ENCODE measurements at regions not wholly inside any gene's neighbourhood (a gene's known extent, or its start where the extent isn't known, plus 50 kb on each side); places are given as distances from the start of the nearest gene placed in this dataset.
"Not testable (repeated sequence)": the region's sequence is repeated elsewhere in the genome, so short reads cannot be mapped to it uniquely, and the experiment has no call there.

GRCh38 chr6:40661726-40662125 is 74.6 kb upstream of the LRFN2 start:
- no peak for DNase-seq
- no peaks in the 10 kb centered on the region for H3K27me3 Mint-ChIP-seq
- H3K4me3 ChIP-seq (ENCODE audit: low read depth, low read length): no peak overlapping the region
- H3K36me3 ChIP-seq (ENCODE audit: control insufficient read depth, insufficient read depth, low read length): no peaks in the 10 kb centered on the region
- peaks cover 16 to 28% of the 10 kb centered on the region in 2 experiments for H3K9me3 ChIP-seq (ENCODE audit: control insufficient read depth in 2 of 2, low read length in 2 of 2)
- no peak for ATAC-seq (ENCODE audit: low read depth in 2 of 2)
- no peaks in the 10 kb centered on the region for H3K27me3 ChIP-seq (ENCODE audit: control insufficient read depth, insufficient read depth, low read length)
- H3K27ac Mint-ChIP-seq: no peak overlapping the region
- H3K9me3 Mint-ChIP-seq: peaks cover 0 to 22% (median 8%) of the 10 kb centered on the region in 7 donors
- no peaks in the 10 kb centered on the region for H3K4me1 Mint-ChIP-seq
- no peaks in the 10 kb centered on the region for H3K4me1 ChIP-seq (ENCODE audit: control insufficient read depth, insufficient read depth, low read length, poor library complexity, severe bottlenecking)
- H3K27ac ChIP-seq (ENCODE audit: insufficient read depth, low read length, poor library complexity, severe bottlenecking): no peak overlapping the region
- H3K36me3 Mint-ChIP-seq: no peaks in the 10 kb centered on the region
- H3K4me3 Mint-ChIP-seq: no peak overlapping the region

GRCh38 chr6:40656772-40657171 is 69.6 kb upstream of the LRFN2 start:
- H3K4me3 ChIP-seq (ENCODE audit: low read depth, low read length); H3K9me3 Mint-ChIP-seq; H3K27ac ChIP-seq (ENCODE audit: insufficient read depth, low read length, poor library complexity, severe bottlenecking); ATAC-seq (ENCODE audit: low read depth in 2 of 2); H3K27ac Mint-ChIP-seq; H3K4me1 ChIP-seq (ENCODE audit: control insufficient read depth, insufficient read depth, low read length, poor library complexity, severe bottlenecking); H3K9me3 ChIP-seq (ENCODE audit: control insufficient read depth in 2 of 2, low read length in 2 of 2); H3K4me3 Mint-ChIP-seq; H3K36me3 ChIP-seq (ENCODE audit: control insufficient read depth, insufficient read depth, low read length); H3K27me3 Mint-ChIP-seq; H3K27me3 ChIP-seq (ENCODE audit: control insufficient read depth, insufficient read depth, low read length); H3K36me3 Mint-ChIP-seq; DNase-seq; H3K4me1 Mint-ChIP-seq: not testable (repeated sequence)

- ATAC-seq (ENCODE audit: low read depth in 2 of 2) (no peak), DNase-seq (no peak)
- Histone ChIP-seq H3K4me3 (ENCODE audit: low read depth, low read length) (no peak overlapping the region), H3K9me3 (ENCODE audit: control insufficient read depth in 2 of 2, low read length in 2 of 2) (no peaks in the 10 kb centered on the region), H3K27me3 (ENCODE audit: control insufficient read depth, insufficient read depth, low read length) (no peaks in the 10 kb centered on the region), H3K36me3 (ENCODE audit: control insufficient read depth, insufficient read depth, low read length) (no peaks in the 10 kb centered on the region), H3K27ac (ENCODE audit: insufficient read depth, low read length, poor library complexity, severe bottlenecking) (no peak overlapping the region), H3K4me1 (ENCODE audit: control insufficient read depth, insufficient read depth, low read length, poor library complexity, severe bottlenecking) (no peaks in the 10 kb centered on the region)
- Mint-ChIP-seq H3K36me3 (no peaks in the 10 kb centered on the region), H3K27ac (no peak overlapping the region), H3K4me3 (no peak overlapping the region), H3K4me1 (no peaks in the 10 kb centered on the region), H3K9me3 (no peaks in the 10 kb centered on the region), H3K27me3 (no peaks in the 10 kb centered on the region)
Observed at GRCh38 chr6:40654828-40655227, 67.7 kb upstream of the LRFN2 start.

- no peak overlapping the region for H3K27ac ChIP-seq (ENCODE audit: insufficient read depth, low read length, poor library complexity, severe bottlenecking)
- ATAC-seq (ENCODE audit: low read depth in 2 of 2): no peak
- peaks cover 0 to 10% (median 0%) of the 10 kb centered on the region in 4 donors for H3K4me1 Mint-ChIP-seq
- H3K27me3 ChIP-seq (ENCODE audit: control insufficient read depth, insufficient read depth, low read length): peaks cover 1% of the 10 kb centered on the region
- no peaks in the 10 kb centered on the region for H3K4me1 ChIP-seq (ENCODE audit: control insufficient read depth, insufficient read depth, low read length, poor library complexity, severe bottlenecking)
- H3K27me3 Mint-ChIP-seq: peaks cover 8% of the 10 kb centered on the region
- H3K4me3 ChIP-seq (ENCODE audit: low read depth, low read length): no peak overlapping the region
- H3K9me3 Mint-ChIP-seq: peaks cover 0 to 2% (median 0%) of the 10 kb centered on the region in 7 donors
- DNase-seq: no peak
- H3K27ac Mint-ChIP-seq: no peak overlapping the region
- no peaks in the 10 kb centered on the region for H3K9me3 ChIP-seq (ENCODE audit: control insufficient read depth in 2 of 2, low read length in 2 of 2)
- H3K36me3 Mint-ChIP-seq: no peaks in the 10 kb centered on the region
- H3K4me3 Mint-ChIP-seq: no peak overlapping the region
- no peaks in the 10 kb centered on the region for H3K36me3 ChIP-seq (ENCODE audit: control insufficient read depth, insufficient read depth, low read length)
Observed at GRCh38 chr6:40645043-40645442, 57.9 kb upstream of the LRFN2 start.

- peaks cover 0 to 2% (median 0%) of the 10 kb centered on the region in 7 donors for H3K9me3 Mint-ChIP-seq
- H3K4me1 ChIP-seq (ENCODE audit: control insufficient read depth, insufficient read depth, low read length, poor library complexity, severe bottlenecking): no peaks in the 10 kb centered on the region
- no peaks in the 10 kb centered on the region for H3K36me3 Mint-ChIP-seq
- H3K4me1 Mint-ChIP-seq: peaks cover 0 to 10% (median 0%) of the 10 kb centered on the region in 4 donors
- H3K27me3 Mint-ChIP-seq: peaks cover 8% of the 10 kb centered on the region
- no peak overlapping the region for H3K4me3 ChIP-seq (ENCODE audit: low read depth, low read length)
- H3K27ac Mint-ChIP-seq: no peak overlapping the region
- H3K27ac ChIP-seq (ENCODE audit: insufficient read depth, low read length, poor library complexity, severe bottlenecking): no peak overlapping the region
- H3K36me3 ChIP-seq (ENCODE audit: control insufficient read depth, insufficient read depth, low read length): no peaks in the 10 kb centered on the region
- no peak overlapping the region for H3K4me3 Mint-ChIP-seq
- no peaks in the 10 kb centered on the region for H3K27me3 ChIP-seq (ENCODE audit: control insufficient read depth, insufficient read depth, low read length)
- no peaks in the 10 kb centered on the region for H3K9me3 ChIP-seq (ENCODE audit: control insufficient read depth in 2 of 2, low read length in 2 of 2)
- DNase-seq (no peak), ATAC-seq (ENCODE audit: low read depth in 2 of 2) (no peak)
Observed at GRCh38 chr6:40642837-40643236, 55.7 kb upstream of the LRFN2 start.

GRCh38 chr6:40642190-40642589 is 55.0 kb upstream of the LRFN2 start:
- peaks cover 4% of the 10 kb centered on the region for H3K27me3 Mint-ChIP-seq
- ATAC-seq (ENCODE audit: low read depth in 2 of 2) (no peak), DNase-seq (no peak)
- Histone ChIP-seq H3K4me1 (ENCODE audit: control insufficient read depth, insufficient read depth, low read length, poor library complexity, severe bottlenecking) (no peaks in the 10 kb centered on the region), H3K4me3 (ENCODE audit: low read depth, low read length) (no peak overlapping the region), H3K36me3 (ENCODE audit: control insufficient read depth, insufficient read depth, low read length) (no peaks in the 10 kb centered on the region), H3K27me3 (ENCODE audit: control insufficient read depth, insufficient read depth, low read length) (no peaks in the 10 kb centered on the region), H3K9me3 (ENCODE audit: control insufficient read depth in 2 of 2, low read length in 2 of 2) (no peaks in the 10 kb centered on the region), H3K27ac (ENCODE audit: insufficient read depth, low read length, poor library complexity, severe bottlenecking) (no peak overlapping the region)
- no peak overlapping the region for H3K27ac Mint-ChIP-seq
- H3K4me1 Mint-ChIP-seq: peaks cover 0 to 10% (median 0%) of the 10 kb centered on the region in 4 donors
- no peaks in the 10 kb centered on the region for H3K36me3 Mint-ChIP-seq
- H3K9me3 Mint-ChIP-seq: peaks cover 0 to 2% (median 0%) of the 10 kb centered on the region in 7 donors
- H3K4me3 Mint-ChIP-seq: no peak overlapping the region

GRCh38 chr6:40640599-40641227 is 53.5 kb upstream of the LRFN2 start:
- DNase-seq (peak in 1 of 3 donors; percentile 63), ATAC-seq (ENCODE audit: low read depth in 2 of 2) (no peak)
- Mint-ChIP-seq H3K36me3 (no peaks in the 10 kb centered on the region), H3K27me3 (no peaks in the 10 kb centered on the region), H3K4me1 (peaks cover 0 to 10% (median 0%) of the 10 kb centered on the region in 4 donors), H3K4me3 (no peak overlapping the region), H3K9me3 (peaks cover 0 to 2% (median 0%) of the 10 kb centered on the region in 7 donors), H3K27ac (peak overlapping the region in 1 of 3 donors; percentile 44)
- Histone ChIP-seq H3K4me1 (ENCODE audit: control insufficient read depth, insufficient read depth, low read length, poor library complexity, severe bottlenecking) (no peaks in the 10 kb centered on the region), H3K9me3 (ENCODE audit: control insufficient read depth in 2 of 2, low read length in 2 of 2) (no peaks in the 10 kb centered on the region), H3K27me3 (ENCODE audit: control insufficient read depth, insufficient read depth, low read length) (no peaks in the 10 kb centered on the region), H3K36me3 (ENCODE audit: control insufficient read depth, insufficient read depth, low read length) (no peaks in the 10 kb centered on the region), H3K27ac (ENCODE audit: insufficient read depth, low read length, poor library complexity, severe bottlenecking) (no peak overlapping the region), H3K4me3 (ENCODE audit: low read depth, low read length) (no peak overlapping the region)
